ENCODE measurements at regions not wholly inside any gene's neighbourhood (a gene's known extent, or its start where the extent isn't known, plus 50 kb on each side); places are given as distances from the start of the nearest gene placed in this dataset.
"Not testable (repeated sequence)": the region's sequence is repeated elsewhere in the genome, so short reads cannot be mapped to it uniquely, and the experiment has no call there.

- H3K36me3 Mint-ChIP-seq = no peaks in the 10 kb centered on the region
- H3K27me3 Mint-ChIP-seq (ENCODE audit: low read depth in 3 of 3) = peaks cover 2 to 8% (median 7%) of the 10 kb centered on the region in 3 donors
Observed at GRCh38 chr16:75811020-75811634, 84.8 kb upstream of the CPHXL start.

DNA sequence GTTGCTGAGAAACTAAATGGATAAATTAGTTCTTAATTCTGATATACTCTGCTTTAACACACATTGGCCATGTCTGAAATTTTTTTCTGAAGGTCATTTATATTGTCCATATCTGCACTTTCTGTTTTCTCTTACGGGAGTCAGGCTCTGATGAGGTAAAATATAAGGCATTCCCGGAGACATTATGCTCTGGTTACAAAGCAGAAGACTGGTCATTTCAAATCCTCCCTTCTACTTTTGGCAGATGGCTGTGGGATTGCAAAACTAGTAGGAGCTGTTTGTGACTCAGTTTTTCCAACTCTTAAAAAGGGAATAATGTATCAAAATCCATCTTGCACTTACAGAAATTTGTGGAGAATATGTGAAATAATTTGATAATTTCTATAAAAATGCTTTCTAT lies 92.2 kb upstream of the CPHXL start:
- DNase-seq = no peak
- H3K9me3 Mint-ChIP-seq = no peaks in the 10 kb centered on the region
- H3K27me3 Mint-ChIP-seq (ENCODE audit: low read depth in 3 of 3) = peaks cover 0 to 14% (median 3%) of the 10 kb centered on the region in 3 donors
- H3K4me3 Mint-ChIP-seq = no peak overlapping the region
- H3K36me3 Mint-ChIP-seq = no peaks in the 10 kb centered on the region
- H3K4me1 Mint-ChIP-seq = no peaks in the 10 kb centered on the region
- no peak overlapping the region for H3K27ac Mint-ChIP-seq

More at GRCh38 chr16:75811020-75811634, 84.8 kb upstream of the CPHXL start:
- no peak for DNase-seq
- Mint-ChIP-seq H3K4me1 (no peaks in the 10 kb centered on the region), H3K27ac (no peak overlapping the region), H3K4me3 (no peak overlapping the region), H3K9me3 (no peaks in the 10 kb centered on the region)

DNA sequence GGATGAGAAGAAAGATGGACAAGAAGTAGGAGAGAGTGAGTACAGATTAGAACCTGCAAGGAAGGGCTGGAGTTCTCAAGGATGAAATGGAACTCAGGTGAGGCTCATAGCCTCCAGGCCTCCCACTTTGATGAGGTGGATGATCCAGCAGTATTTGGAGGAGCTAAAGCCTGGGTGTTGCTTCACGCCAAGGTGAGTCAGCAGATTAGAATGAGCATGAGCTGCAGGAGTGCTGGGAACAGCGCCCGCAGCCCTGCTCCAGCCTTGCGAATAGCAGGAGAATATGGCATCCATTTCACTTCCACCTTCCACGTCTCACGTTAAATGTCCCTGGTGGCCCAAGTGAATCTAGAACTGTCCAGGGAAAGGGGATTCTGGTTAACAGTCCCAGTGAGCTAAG lies 94.4 kb upstream of the CPHXL start:
- Mint-ChIP-seq H3K36me3 (no peaks in the 10 kb centered on the region), H3K27ac (no peak overlapping the region), H3K9me3 (no peaks in the 10 kb centered on the region), H3K4me1 (no peaks in the 10 kb centered on the region), H3K27me3 (ENCODE audit: low read depth in 3 of 3) (peaks cover 0 to 7% (median 3%) of the 10 kb centered on the region in 3 donors), H3K4me3 (no peak overlapping the region)
- DNase-seq = no peak

GRCh38 chr16:75821117-75821516 lies 94.8 kb upstream of the CPHXL start:
- DNase-seq = no peak
- peaks cover 0 to 10% (median 3%) of the 10 kb centered on the region in 3 donors for H3K27me3 Mint-ChIP-seq (ENCODE audit: low read depth in 3 of 3)
- no peaks in the 10 kb centered on the region for H3K36me3 Mint-ChIP-seq

DNA sequence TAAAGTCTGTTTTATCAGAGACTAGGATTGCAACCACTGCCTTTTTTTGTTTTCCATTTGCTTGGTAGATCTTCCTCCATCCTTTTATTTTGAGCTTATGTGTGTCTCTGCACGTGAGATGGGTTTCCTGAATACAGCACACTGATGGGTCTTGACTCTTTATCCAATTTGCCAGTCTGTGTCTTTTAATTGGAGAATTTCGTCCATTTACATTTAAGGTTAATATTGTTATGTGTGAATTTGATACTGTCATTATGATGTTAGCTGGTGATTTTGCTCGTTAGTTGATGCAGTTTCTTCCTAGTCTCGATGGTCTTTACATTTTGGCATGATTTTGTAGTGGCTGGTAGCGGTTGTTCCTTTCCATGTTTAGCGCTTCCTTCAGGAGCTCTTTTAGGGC lies 99.5 kb upstream of the CPHXL start:
- H3K4me3 Mint-ChIP-seq; DNase-seq; H3K4me1 Mint-ChIP-seq; H3K36me3 Mint-ChIP-seq; H3K27ac Mint-ChIP-seq; H3K27me3 Mint-ChIP-seq (ENCODE audit: low read depth in 3 of 3): not testable (repeated sequence)
- peaks cover 0 to 16% (median 2%) of the 10 kb centered on the region in 6 donors for H3K9me3 Mint-ChIP-seq

More at GRCh38 chr16:75821117-75821516, 94.8 kb upstream of the CPHXL start:
- Mint-ChIP-seq H3K4me1 (no peaks in the 10 kb centered on the region), H3K27ac (no peak overlapping the region), H3K9me3 (no peaks in the 10 kb centered on the region), H3K4me3 (no peak overlapping the region)

- H3K4me1 Mint-ChIP-seq; H3K36me3 Mint-ChIP-seq; H3K27ac Mint-ChIP-seq; DNase-seq; H3K27me3 Mint-ChIP-seq (ENCODE audit: low read depth in 3 of 3); H3K4me3 Mint-ChIP-seq: not testable (repeated sequence)
- H3K9me3 Mint-ChIP-seq = peaks cover 0 to 23% (median 3%) of the 10 kb centered on the region in 6 donors
Observed at GRCh38 chr16:75827372-75828038, 101.2 kb upstream of the CPHXL start.

DNA sequence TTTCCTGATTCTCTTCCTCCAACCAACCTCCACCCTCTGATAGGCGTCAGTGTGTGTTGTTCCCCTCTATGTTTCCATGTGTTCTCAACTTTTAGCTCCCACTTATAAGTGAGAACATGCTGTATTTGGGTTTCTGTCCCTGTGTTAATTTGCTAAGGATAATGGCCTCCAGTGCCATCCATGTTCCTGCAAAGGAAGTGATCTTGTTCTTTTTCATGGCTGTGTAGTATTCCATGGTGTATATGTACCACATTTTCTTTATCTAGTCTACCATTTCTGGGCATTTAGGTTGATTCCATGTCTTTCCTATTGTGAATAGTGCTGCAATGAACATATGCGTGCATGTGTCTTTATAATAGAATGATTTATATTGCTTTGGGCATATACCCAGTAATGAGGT lies 107.1 kb upstream of the CPHXL start:
- H3K9me3 Mint-ChIP-seq = peaks cover 0 to 34% (median 10%) of the 10 kb centered on the region in 6 donors
- not testable (repeated sequence) for H3K27ac Mint-ChIP-seq; H3K36me3 Mint-ChIP-seq; H3K4me3 Mint-ChIP-seq; DNase-seq; H3K27me3 Mint-ChIP-seq (ENCODE audit: low read depth in 3 of 3); H3K4me1 Mint-ChIP-seq

GRCh38 chr16:75836347-75837010 lies 110.2 kb upstream of the CPHXL start:
- Mint-ChIP-seq H3K4me3 (no peak overlapping the region), H3K36me3 (peaks cover 0 to 4% (median 0%) of the 10 kb centered on the region in 3 donors), H3K27ac (no peak overlapping the region), H3K27me3 (ENCODE audit: low read depth in 3 of 3) (peaks cover 2 to 4% (median 3%) of the 10 kb centered on the region in 3 donors), H3K9me3 (peaks cover 0 to 19% (median 9%) of the 10 kb centered on the region in 6 donors), H3K4me1 (no peaks in the 10 kb centered on the region)
- DNase-seq = no peak

DNA sequence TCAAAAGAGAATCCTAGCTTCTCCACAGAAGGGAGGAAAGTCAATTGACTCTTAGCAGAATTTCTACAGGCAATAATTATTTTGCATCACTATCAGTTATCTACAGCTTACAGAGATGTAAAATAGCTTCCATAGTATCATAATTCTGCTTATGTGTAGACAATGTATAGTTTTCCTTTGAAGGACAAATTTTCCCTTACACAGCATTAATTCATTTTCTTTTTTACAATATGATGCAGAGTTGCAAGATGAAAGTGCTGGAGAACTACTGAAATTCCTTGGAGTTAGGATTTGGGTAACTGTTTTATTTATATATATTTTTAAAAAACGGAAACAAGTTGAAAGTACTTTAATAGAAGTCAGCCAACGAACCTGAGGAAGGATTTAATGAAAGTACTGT lies 111.0 kb upstream of the CPHXL start:
- H3K27me3 Mint-ChIP-seq (ENCODE audit: low read depth in 3 of 3) = peaks cover 2 to 4% (median 3%) of the 10 kb centered on the region in 3 donors
- no peak for DNase-seq
- H3K9me3 Mint-ChIP-seq = peaks cover 0 to 19% (median 8%) of the 10 kb centered on the region in 6 donors
- no peak overlapping the region for H3K27ac Mint-ChIP-seq
- no peaks in the 10 kb centered on the region for H3K4me1 Mint-ChIP-seq
- H3K4me3 Mint-ChIP-seq = no peak overlapping the region
- peaks cover 0 to 4% (median 0%) of the 10 kb centered on the region in 3 donors for H3K36me3 Mint-ChIP-seq

DNA sequence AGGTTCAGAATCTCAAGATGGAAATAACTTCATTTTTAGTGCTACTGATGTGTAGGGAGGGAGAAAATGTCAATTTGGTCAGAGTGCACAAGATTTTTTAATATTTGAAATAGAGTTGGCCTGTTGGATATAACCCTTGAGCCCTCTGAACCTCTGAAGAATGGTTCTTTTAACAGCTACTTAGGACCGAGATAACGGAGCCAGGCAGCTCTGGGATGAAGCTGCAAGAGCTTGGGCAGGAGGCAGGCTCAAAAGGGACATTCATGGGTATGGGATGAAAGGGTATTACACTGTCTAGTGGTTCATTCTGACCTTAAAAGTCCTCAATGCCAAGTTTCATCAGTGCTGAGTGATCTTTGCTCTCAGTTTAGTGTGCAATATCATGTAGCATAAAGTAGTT lies 111.4 kb upstream of the CPHXL start:
- Mint-ChIP-seq H3K9me3 (peaks cover 0 to 15% (median 8%) of the 10 kb centered on the region in 6 donors), H3K27ac (no peak overlapping the region), H3K4me1 (no peaks in the 10 kb centered on the region), H3K4me3 (no peak overlapping the region), H3K27me3 (ENCODE audit: low read depth in 3 of 3) (peaks cover under 1 to 4% (median 3%) of the 10 kb centered on the region in 3 donors), H3K36me3 (peaks cover 0 to 4% (median 0%) of the 10 kb centered on the region in 3 donors)
- no peak for DNase-seq

GRCh38 chr16:75841517-75841916 lies 115.2 kb upstream of the CPHXL start:
- Mint-ChIP-seq H3K36me3 (no peaks in the 10 kb centered on the region), H3K27ac (no peak overlapping the region), H3K27me3 (ENCODE audit: low read depth in 3 of 3) (peaks cover 0 to 2% (median 2%) of the 10 kb centered on the region in 3 donors), H3K4me3 (no peak overlapping the region), H3K9me3 (no peaks in the 10 kb centered on the region), H3K4me1 (no peaks in the 10 kb centered on the region)
- no peak for DNase-seq

- H3K4me1 Mint-ChIP-seq = no peaks in the 10 kb centered on the region
- peaks cover 0 to 3% (median 0%) of the 10 kb centered on the region in 3 donors for H3K27me3 Mint-ChIP-seq (ENCODE audit: low read depth in 3 of 3)
- H3K4me3 Mint-ChIP-seq = no peak overlapping the region
- H3K27ac Mint-ChIP-seq = no peak overlapping the region
- no peak for DNase-seq
- peaks cover 0 to 8% (median 2%) of the 10 kb centered on the region in 6 donors for H3K9me3 Mint-ChIP-seq
- no peaks in the 10 kb centered on the region for H3K36me3 Mint-ChIP-seq
Observed at GRCh38 chr16:75847172-75847571, 120.9 kb upstream of the CPHXL start.

DNA sequence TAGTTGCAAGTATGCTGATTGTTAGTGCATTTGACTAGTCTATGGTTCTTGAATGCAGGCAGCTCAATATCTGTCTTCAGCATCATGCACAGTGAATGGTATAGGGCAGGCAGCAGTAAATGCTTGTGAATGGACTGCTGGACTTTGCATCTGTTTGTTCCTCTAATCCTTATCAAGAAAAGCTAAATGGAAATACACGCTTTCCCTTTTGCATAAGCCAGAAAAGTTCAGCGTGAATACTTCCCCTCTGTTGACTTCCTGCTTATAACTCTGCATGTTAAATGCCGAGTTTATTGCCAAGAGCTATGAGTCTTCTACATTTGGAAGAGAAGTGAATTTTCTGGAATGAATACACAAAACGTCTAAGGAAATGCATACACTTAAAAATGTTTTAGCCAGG lies 127.9 kb upstream of the CPHXL start:
- no peak for DNase-seq
- H3K27me3 Mint-ChIP-seq (ENCODE audit: low read depth in 3 of 3) = peaks cover 0 to 5% (median 4%) of the 10 kb centered on the region in 3 donors

More for the DNA sequence above, 127.9 kb upstream of the CPHXL start:
- H3K4me1 Mint-ChIP-seq = no peaks in the 10 kb centered on the region
- no peak overlapping the region for H3K4me3 Mint-ChIP-seq
- no peak overlapping the region for H3K27ac Mint-ChIP-seq
- no peaks in the 10 kb centered on the region for H3K36me3 Mint-ChIP-seq
- H3K9me3 Mint-ChIP-seq = peaks cover 0 to 8% (median 2%) of the 10 kb centered on the region in 6 donors

Data from immature natural killer cell (primary cell).